MM.1S (cell line): ENCODE measurements at regions not wholly inside any gene's neighbourhood (a gene's known extent, or its start where the extent isn't known, plus 50 kb on each side); places are given as distances from the start of the nearest gene placed in this dataset.

Experiments
- EZH2 ChIP-seq: fragments of 300-600 bp; sonication (generic); optimal IDR thresholded peaks from 2 replicates; pipeline ENCODE3; 2017; ENCODE audit warnings: low read depth, mild to moderate bottlenecking, antibody characterized with exemption, low read length, mixed read lengths
- EZH2phosphoT487 ChIP-seq: fragments of 300-600 bp; sonication (generic); IDR thresholded peaks from 2 replicates; pipeline ENCODE4 v1.6.1; 2018; ENCODE audit warnings: antibody characterized with exemption, low read length
- TF ChIP-seq, protein P1 (sequence below): fragments of 300-600 bp; sonication (generic); IDR thresholded peaks from 2 replicates; pipeline ENCODE4 v1.5.1; 2016; ENCODE audit warnings: antibody characterized with exemption, low read length, mixed read lengths

DNA sequence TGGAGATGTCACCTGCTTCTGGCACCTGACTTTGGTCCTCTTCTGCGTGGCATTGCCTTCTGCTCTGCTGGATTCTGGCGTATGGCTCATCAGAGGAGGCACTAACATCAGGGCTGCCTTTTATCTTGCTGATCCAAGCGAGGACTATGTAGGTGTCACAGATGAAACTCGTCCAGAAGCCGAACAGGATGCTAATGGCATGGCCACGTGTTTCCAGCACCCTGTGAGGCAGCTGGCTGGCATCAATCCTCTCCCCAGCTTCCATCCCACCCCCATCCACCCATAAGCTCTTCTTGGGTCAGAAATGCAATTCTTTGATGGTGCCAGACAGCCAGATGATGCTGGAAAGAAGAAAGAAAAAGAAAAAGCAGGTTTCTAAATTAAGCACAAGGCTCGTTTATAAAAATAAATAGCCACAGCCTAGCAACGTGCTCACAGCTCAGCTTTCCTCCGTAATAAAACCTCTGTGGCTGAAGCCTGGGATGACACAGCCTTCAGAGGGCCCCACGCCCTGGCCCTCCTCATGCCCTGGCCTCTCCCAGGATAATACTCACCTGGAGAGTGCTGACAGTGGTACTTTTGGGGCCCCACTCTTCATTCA, 212.9 kb upstream of the SERP2 start:
- TF ChIP-seq, protein P1, sequence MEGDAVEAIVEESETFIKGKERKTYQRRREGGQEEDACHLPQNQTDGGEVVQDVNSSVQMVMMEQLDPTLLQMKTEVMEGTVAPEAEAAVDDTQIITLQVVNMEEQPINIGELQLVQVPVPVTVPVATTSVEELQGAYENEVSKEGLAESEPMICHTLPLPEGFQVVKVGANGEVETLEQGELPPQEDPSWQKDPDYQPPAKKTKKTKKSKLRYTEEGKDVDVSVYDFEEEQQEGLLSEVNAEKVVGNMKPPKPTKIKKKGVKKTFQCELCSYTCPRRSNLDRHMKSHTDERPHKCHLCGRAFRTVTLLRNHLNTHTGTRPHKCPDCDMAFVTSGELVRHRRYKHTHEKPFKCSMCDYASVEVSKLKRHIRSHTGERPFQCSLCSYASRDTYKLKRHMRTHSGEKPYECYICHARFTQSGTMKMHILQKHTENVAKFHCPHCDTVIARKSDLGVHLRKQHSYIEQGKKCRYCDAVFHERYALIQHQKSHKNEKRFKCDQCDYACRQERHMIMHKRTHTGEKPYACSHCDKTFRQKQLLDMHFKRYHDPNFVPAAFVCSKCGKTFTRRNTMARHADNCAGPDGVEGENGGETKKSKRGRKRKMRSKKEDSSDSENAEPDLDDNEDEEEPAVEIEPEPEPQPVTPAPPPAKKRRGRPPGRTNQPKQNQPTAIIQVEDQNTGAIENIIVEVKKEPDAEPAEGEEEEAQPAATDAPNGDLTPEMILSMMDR: no peak
- TF ChIP-seq EZH2phosphoT487 (no peak), EZH2 (no peak)
